ENCODE measurements at regions not wholly inside any gene's neighbourhood (a gene's known extent, or its start where the extent isn't known, plus 50 kb on each side); places are given as distances from the start of the nearest gene placed in this dataset.
"Not testable (repeated sequence)": the region's sequence is repeated elsewhere in the genome, so short reads cannot be mapped to it uniquely, and the experiment has no call there.

GRCh38 chr14:66242001-66242400 lies 244.2 kb upstream of the CCDC196 start:
- in situ Hi-C loops (cut with MboI; ENCODE audit: low sequenced_read_pairs): no loop called here

- in situ Hi-C loops (cut with MboI; ENCODE audit: low sequenced_read_pairs): no loop called here
Observed at GRCh38 chr14:66244834-66245233, 241.3 kb upstream of the CCDC196 start.

GRCh38 chr14:66247662-66248193 lies 238.4 kb upstream of the CCDC196 start:
- in situ Hi-C loops (cut with MboI; ENCODE audit: low sequenced_read_pairs): no loop called here

- in situ Hi-C loops (cut with MboI; ENCODE audit: low sequenced_read_pairs): no loop called here
Observed at GRCh38 chr14:66248256-66248655, 237.9 kb upstream of the CCDC196 start.

- in situ Hi-C loops (cut with MboI; ENCODE audit: low sequenced_read_pairs): no loop called here
Observed at GRCh38 chr14:66249544-66249943, 236.6 kb upstream of the CCDC196 start.

GRCh38 chr14:66254038-66254437 lies 232.1 kb upstream of the CCDC196 start:
- in situ Hi-C loops (cut with MboI; ENCODE audit: low sequenced_read_pairs): no loop called here

GRCh38 chr14:66268802-66269334 lies 217.3 kb upstream of the CCDC196 start:
- in situ Hi-C loops (cut with MboI; ENCODE audit: low sequenced_read_pairs): no loop called here

GRCh38 chr14:66272221-66272620 lies 213.9 kb upstream of the CCDC196 start:
- in situ Hi-C loops (cut with MboI; ENCODE audit: low sequenced_read_pairs): no loop called here

GRCh38 chr14:66273261-66273832 lies 212.8 kb upstream of the CCDC196 start:
- in situ Hi-C loops (cut with MboI; ENCODE audit: low sequenced_read_pairs): no loop called here

- in situ Hi-C loops (cut with MboI; ENCODE audit: low sequenced_read_pairs): not testable (repeated sequence)
Observed at GRCh38 chr14:66278418-66278817, 207.8 kb upstream of the CCDC196 start.

- in situ Hi-C loops (cut with MboI; ENCODE audit: low sequenced_read_pairs): no loop called here
Observed at GRCh38 chr14:66281036-66281776, 205.0 kb upstream of the CCDC196 start.

GRCh38 chr14:66284346-66284745 lies 201.8 kb upstream of the CCDC196 start:
- in situ Hi-C loops (cut with MboI; ENCODE audit: low sequenced_read_pairs): no loop called here

- in situ Hi-C loops (cut with MboI; ENCODE audit: low sequenced_read_pairs): no loop called here
Observed at GRCh38 chr14:66288511-66288910, 197.7 kb upstream of the CCDC196 start.

- in situ Hi-C loops (cut with MboI; ENCODE audit: low sequenced_read_pairs): no loop called here
Observed at GRCh38 chr14:66291756-66292155, 194.4 kb upstream of the CCDC196 start.

- in situ Hi-C loops (cut with MboI; ENCODE audit: low sequenced_read_pairs): no loop called here
Observed at GRCh38 chr14:66293533-66294105, 192.6 kb upstream of the CCDC196 start.

- in situ Hi-C loops (cut with MboI; ENCODE audit: low sequenced_read_pairs): no loop called here
Observed at GRCh38 chr14:66295386-66295785, 190.8 kb upstream of the CCDC196 start.

- in situ Hi-C loops (cut with MboI; ENCODE audit: low sequenced_read_pairs): no loop called here
Observed at GRCh38 chr14:66300886-66301285, 185.3 kb upstream of the CCDC196 start.

GRCh38 chr14:66306101-66306500 lies 180.1 kb upstream of the CCDC196 start:
- in situ Hi-C loops (cut with MboI; ENCODE audit: low sequenced_read_pairs): no loop called here

GRCh38 chr14:66311058-66311457 lies 175.1 kb upstream of the CCDC196 start:
- in situ Hi-C loops (cut with MboI; ENCODE audit: low sequenced_read_pairs): no loop called here

- in situ Hi-C loops (cut with MboI; ENCODE audit: low sequenced_read_pairs): no loop called here
Observed at GRCh38 chr14:66311990-66312389, 174.2 kb upstream of the CCDC196 start.

GRCh38 chr14:66312451-66312850 lies 173.7 kb upstream of the CCDC196 start:
- in situ Hi-C loops (cut with MboI; ENCODE audit: low sequenced_read_pairs): no loop called here

GRCh38 chr14:66315098-66315497 lies 171.1 kb upstream of the CCDC196 start:
- in situ Hi-C loops (cut with MboI; ENCODE audit: low sequenced_read_pairs): no loop called here
